IPS DF 4.7 (cell line): ENCODE measurements at regions not wholly inside any gene's neighbourhood (a gene's known extent, or its start where the extent isn't known, plus 50 kb on each side); places are given as distances from the start of the nearest gene placed in this dataset.

Experiments
- DNase-seq: peaks from one replicate; pipeline ENCODE4 v3.0.0-alpha.2; 2013; ENCODE audit warnings: low spot score; ENCODE audit errors: extremely low read depth

DNA sequence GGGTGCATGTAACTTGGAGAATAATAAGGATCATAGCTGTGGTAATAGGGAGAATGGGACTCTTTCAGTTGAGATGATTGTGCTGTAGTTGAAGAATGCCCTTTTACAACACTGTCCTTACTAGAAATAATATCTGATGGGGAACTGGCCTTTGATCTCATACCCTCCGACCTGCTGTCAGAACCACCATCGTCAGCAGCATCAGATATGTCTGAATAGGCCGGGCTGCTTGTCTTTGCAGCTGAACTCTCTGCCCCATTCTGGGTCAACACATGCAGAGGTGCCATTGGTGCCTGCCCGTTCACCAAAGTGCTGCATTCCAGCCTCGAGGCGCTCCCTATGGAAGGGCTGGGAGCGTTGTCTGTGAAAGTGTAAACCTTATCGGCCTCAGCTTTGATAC is 99.1 kb downstream of the ZNF608 start:
- no peak for DNase-seq

DNA sequence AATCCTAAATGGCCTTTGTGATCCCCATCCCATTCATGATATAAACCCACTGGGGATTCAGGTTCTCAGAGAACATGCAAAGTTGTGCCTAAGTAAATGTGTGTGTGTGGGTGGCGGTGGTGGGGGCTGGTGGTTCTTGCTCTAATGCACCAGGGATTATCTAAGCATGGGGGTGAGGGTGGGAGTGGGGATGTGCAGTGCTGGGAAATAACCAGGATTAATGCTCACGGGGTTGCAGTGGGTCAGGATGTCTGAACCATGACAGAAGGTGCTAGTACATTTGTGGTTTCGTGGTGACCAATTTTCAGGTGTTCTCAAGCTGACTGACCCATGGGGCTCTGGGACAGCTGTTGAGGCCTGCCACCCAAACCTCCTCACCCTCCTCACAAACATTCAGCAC is 101.0 kb downstream of the ZNF608 start:
- DNase-seq: no peak

DNA sequence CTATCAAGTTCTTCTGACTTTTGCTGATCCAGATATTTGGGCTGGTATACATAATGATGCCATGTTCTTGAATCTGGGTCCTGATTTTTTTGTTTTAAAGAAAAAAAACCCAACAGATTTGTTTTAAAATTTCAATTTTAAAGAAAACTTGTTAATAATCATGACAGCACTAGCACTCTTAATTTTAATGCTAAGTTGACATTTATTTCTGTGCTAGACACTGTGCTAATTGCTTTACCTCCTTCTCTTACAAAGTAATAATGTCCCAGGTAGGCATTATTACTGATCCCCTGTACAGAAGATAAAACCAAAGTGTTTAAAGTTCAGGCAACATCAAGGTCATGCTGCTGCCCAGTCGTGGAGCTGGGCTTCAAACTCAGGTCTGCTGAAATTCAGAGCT is 101.9 kb downstream of the ZNF608 start:
- DNase-seq: no peak

- DNase-seq: no peak
These were observed 102.3 kb downstream of the ZNF608 start for GRCh38 chr5:124644138-124644537.

DNA sequence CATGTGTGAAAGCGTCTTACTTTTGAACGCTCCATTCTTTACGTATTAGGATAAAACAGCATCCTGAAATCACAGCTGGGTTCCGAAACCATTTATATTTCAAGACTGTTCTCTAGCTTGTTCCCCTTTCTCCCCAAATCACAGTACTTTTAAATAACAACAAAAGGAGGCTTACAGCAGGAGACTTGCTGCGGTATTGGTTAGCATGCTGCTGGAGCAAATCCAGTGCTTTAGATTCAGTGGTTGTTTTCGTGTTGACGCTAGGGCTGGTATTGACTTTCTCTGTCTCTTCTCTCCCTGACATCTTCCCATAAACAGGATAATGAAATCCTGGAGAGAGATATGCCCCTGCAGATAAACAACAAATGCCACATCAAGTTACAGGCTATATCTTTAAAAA is 103.1 kb downstream of the ZNF608 start:
- no peak for DNase-seq

- no peak for DNase-seq
These were observed 104.3 kb downstream of the ZNF608 start for GRCh38 chr5:124642151-124642550.

DNA sequence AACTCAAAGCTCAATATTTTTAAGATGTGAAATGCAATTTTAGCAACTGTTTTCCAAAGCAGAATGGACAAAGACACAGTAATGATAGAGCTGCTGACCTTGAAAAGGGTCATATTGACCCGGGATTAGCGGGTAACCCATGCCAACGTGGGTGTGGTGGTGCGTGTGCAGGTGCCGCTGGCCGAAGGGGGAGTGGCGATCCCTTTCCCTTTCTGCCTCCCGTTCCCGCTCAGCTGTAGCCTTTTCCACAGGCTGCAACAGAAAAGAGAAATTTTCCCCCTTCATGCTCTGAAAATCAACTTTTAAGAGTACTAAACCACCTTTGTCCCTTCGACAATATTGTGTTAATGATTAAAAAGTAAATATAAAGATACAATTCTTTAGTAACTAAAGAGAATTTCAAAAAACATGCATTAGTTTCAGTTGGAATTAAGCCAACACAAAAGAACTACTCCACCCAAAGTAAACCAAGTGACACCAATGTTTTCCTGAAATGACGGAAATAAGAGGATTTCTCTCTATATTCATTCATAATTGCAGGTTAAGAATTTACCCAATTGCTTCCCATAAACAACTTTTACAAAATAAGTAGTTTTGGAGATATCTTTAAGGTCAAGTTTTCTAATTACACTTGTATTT is 105.2 kb downstream of the ZNF608 start:
- DNase-seq: no peak

DNA sequence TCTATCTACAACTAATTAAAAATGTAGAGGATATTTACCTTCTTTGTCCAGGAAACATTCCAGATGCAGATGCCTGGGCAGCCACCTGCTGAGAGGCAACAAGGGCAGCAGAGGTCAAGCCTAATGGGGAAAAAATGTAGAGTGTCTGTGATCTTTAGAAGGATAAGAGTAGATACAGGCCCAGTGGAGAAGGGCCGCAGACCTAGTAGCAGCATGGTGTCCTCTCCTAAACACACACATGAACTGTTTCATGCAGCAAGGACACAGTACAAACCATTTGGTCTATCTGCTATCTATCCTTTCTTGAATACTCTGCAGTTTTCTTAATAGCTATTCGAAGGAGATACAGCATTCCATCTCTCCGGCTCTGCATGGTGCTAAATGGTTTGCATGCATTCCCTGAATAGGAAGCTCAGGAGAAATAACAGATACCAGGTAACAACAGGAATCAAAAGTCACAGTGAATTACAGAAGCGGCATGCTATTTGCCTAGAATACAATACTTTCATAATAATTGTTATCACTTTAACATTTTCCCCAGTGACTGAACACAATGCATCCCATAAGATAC is 107.3 kb downstream of the ZNF608 start:
- DNase-seq: no peak

GRCh38 chr5:124637011-124637410 is 109.4 kb downstream of the ZNF608 start:
- DNase-seq: no peak

- DNase-seq: no peak
These were observed 111.6 kb downstream of the ZNF608 start for GRCh38 chr5:124634741-124635323.

DNA sequence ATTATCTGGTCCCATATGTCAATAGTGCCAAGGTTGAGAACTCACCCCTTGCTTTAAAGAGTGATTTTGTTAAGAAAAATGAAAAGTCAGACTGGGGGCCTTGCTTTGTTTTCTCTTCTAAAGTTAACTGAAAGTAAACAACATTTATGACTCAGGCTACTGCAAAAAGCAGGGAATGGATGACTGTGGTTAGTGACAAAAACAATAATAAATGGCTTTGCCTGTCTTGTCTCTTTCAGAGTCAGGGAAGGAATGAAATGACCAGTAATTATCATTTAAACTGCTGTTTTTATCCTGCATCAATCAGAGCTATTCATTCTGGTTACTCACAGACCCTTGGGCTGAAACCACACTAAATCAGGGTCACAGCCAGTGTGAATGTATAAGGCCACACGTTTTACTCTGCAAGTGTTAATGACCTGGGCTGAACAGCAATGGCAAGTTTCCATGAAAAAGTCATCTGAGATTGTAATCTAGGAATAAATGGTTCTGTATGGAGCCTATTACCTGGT is 112.2 kb downstream of the ZNF608 start:
- DNase-seq: no peak

DNA sequence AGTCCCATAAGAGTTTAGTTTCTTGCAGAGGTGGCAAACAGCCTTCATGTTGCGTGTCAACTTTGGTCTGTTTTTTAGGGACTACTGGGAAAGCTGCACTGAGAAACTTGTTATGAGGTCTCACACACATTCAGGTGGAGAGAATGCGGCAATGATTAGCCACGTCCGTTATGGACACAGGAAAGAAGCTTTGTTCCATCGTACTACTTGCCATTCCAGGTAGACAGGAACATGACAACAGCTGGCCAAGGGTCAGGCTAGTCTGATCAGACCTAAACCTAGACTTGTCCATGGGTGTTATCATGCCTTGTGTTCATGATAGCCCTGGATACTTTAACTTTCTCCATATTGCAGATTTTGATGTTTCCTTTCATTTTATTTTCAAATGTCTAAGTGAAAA is 113.2 kb downstream of the ZNF608 start:
- no peak for DNase-seq

- DNase-seq: no peak
These were observed 114.4 kb downstream of the ZNF608 start for GRCh38 chr5:124631874-124632550.

DNA sequence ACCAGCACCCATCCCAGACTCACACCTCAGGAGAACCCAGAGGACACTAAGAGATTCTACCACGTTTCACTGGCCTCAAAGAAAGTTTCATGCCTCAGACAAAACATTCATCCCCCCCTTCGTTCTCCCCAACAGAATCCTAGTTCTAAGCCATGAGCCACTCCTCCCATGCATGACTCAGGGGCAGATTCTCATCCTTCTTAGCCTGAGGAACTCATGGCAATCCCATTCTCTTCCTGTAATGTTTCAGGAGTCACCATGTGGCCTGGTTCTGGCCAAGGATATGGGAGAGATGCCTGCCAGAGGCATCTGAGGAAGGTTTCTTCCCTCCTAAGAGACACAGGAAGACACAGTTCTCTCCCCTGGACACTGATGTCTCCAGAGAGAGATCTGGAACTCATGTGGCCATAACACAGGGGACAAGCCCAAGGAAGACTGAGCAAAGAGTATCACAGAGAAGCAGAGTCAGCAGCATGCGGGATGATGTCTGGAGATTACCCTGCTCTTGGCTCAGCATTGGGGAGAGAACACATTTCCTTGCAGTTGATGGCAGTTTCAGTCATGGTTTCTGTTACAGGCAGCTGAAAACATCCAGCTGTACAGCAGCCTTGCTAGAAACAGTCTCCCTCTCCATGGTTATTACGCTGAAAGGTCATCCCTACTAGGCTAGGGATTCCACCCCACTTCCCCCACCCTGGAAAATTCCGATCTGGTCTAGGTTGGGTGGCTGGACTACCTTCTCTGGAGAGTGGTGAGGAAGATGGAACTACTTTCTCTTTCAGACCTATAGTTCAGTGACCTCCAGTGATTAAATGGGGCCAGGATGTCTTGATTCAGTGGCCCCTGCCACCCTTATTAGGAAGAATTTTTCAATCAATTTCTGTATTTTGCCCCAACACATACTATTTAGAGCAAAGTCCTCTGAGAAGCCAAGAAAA is 115.4 kb downstream of the ZNF608 start:
- no peak for DNase-seq

DNA sequence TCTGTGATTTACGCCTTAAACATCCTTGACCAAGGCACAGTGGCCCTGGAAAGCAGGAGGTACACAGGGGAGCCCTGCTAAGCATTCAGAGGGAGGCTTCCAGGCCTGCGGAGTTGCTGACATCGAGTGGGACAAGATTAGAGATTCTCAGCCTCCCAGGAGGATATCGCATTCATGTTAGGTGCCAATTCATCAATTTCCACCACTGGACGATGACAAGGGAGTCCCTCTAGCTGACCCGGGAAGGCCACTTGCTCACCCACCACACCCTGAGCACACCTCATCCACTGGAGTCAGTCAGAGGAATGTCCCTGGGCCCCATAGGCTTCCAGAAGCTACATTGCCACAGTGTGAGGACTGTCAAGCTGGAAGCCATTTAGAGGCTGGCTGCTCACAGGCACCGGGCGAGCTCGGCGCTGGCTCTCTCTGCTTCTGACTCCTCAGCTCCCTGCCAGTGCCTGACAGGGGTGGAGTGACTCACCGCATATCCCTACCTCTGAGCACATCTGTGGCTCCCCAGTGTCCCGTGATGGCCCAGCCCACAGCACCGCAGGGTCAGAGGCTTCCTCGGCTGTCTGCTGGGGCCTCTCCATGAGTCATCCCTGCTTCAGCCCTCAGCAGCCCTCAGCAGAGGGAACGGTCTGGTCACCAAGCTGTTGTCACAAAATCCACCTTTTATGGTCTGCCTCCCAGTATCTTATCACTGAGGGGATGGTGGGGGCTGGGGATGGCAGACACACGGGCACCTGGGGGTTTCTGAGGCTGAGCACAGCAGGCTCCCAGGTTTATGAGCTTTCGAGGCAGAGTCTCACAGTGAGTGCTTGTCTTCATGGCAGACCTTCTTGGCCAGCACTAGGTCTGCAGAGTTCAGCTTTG is 117.5 kb downstream of the ZNF608 start:
- DNase-seq: no peak

GRCh38 chr5:124627815-124628595 is 118.4 kb downstream of the ZNF608 start:
- no peak for DNase-seq

DNA sequence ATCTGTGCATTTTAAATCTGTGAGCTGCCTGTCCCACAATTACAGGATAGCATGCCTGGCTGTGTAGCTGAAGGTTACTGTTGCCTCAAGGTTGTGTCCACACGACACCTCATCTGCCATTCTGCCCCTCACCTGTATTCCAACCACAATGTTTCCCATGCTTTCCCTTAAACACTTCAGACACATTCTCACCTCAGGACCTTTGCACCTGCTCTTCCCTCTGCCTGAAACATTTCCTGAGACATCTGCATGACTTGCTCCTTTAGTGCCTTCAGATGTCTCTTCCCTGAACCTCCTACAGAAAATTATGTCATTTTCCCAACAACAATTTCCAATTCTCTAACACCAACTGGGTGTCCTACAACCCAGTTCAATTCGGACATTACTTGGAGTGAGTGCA is 120.4 kb downstream of the ZNF608 start:
- DNase-seq: no peak

GRCh38 chr5:124623265-124623664 is 123.2 kb downstream of the ZNF608 start:
- no peak for DNase-seq

GRCh38 chr5:124622851-124623250 is 123.6 kb downstream of the ZNF608 start:
- no peak for DNase-seq

- no peak for DNase-seq
These were observed 125.2 kb downstream of the ZNF608 start for GRCh38 chr5:124621279-124621678.
